Adrenal gland (tissue), 5 donors: ENCODE measurements at regions not wholly inside any gene's neighbourhood (a gene's known extent, or its start where the extent isn't known, plus 50 kb on each side); places are given as distances from the start of the nearest gene placed in this dataset.

Experiments used
- POLR2A ChIP-seq, 2 donors: fragments of 450-650 bp; IDR thresholded peaks; one replicate each; pipeline ENCODE4 v1.6.1; 2017; ENCODE audit warnings: antibody characterized with exemption in 2 of 2, mild to moderate bottlenecking in 2 of 2, moderate library complexity in 1 of 2
- TF ChIP-seq, protein P1 (sequence below), 6 experiments: fragments of 450-650 bp in 4 of 6; fragments of 200-600 bp in 2 of 6; sonication (generic) in 1 of 6; IDR thresholded peaks; 1 replicate in 5 of 6; 2 replicates in 1 of 6; pipeline versions ENCODE4 v1.5.1 to v1.8.0; 2016 to 2021; ENCODE audit warnings: antibody characterized with exemption in 6 of 6, mild to moderate bottlenecking in 2 of 6, moderate library complexity in 1 of 6
- donor health status: DM: no; HTN: no; CAD: no.

DNA sequence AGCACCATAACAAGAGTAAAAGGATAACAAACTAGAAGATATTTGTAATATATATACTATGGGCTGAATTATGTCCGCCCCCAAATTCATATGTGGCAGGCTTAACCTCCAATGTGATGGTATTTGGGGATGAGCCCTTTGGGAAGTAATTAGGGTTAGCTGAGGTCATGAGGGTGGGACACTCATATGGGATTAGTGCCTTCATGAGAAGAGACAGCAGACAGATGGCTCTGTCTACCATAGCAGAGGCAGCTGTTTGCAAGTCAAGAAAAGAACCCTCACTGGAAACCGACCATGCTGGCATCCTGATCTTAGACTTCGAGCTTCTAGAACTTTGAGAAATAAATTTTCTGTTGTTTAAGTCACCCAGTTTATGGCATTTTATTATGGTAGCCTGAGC is 303.6 kb downstream of the LMO4 start:
- TF ChIP-seq, protein P1, sequence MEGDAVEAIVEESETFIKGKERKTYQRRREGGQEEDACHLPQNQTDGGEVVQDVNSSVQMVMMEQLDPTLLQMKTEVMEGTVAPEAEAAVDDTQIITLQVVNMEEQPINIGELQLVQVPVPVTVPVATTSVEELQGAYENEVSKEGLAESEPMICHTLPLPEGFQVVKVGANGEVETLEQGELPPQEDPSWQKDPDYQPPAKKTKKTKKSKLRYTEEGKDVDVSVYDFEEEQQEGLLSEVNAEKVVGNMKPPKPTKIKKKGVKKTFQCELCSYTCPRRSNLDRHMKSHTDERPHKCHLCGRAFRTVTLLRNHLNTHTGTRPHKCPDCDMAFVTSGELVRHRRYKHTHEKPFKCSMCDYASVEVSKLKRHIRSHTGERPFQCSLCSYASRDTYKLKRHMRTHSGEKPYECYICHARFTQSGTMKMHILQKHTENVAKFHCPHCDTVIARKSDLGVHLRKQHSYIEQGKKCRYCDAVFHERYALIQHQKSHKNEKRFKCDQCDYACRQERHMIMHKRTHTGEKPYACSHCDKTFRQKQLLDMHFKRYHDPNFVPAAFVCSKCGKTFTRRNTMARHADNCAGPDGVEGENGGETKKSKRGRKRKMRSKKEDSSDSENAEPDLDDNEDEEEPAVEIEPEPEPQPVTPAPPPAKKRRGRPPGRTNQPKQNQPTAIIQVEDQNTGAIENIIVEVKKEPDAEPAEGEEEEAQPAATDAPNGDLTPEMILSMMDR (IDR thresholded peaks at IDR 0.05), result no peak
- no peak for TF ChIP-seq POLR2A (IDR thresholded peaks at IDR 0.05)
